Adrenal gland (tissue), 5 donors: ENCODE measurements at regions not wholly inside any gene's neighbourhood (a gene's known extent, or its start where the extent isn't known, plus 50 kb on each side); places are given as distances from the start of the nearest gene placed in this dataset.
"Not testable (repeated sequence)": the region's sequence is repeated elsewhere in the genome, so short reads cannot be mapped to it uniquely, and the experiment has no call there.

Source experiments
- POLR2A ChIP-seq, 2 donors: fragments of 450-650 bp; IDR thresholded peaks; one replicate each; pipeline ENCODE4 v1.6.1; 2017; ENCODE audit warnings: antibody characterized with exemption in 2 of 2, mild to moderate bottlenecking in 2 of 2, moderate library complexity in 1 of 2
- TF ChIP-seq, protein P1 (sequence below), 6 experiments: fragments of 450-650 bp in 4 of 6; fragments of 200-600 bp in 2 of 6; sonication (generic) in 1 of 6; IDR thresholded peaks; 1 replicate in 5 of 6; 2 replicates in 1 of 6; pipeline versions ENCODE4 v1.5.1 to v1.8.0; 2016 to 2021; ENCODE audit warnings: antibody characterized with exemption in 6 of 6, mild to moderate bottlenecking in 2 of 6, moderate library complexity in 1 of 6
- donor health status: DM: no; HTN: no; CAD: no.

- TF ChIP-seq, protein P1, sequence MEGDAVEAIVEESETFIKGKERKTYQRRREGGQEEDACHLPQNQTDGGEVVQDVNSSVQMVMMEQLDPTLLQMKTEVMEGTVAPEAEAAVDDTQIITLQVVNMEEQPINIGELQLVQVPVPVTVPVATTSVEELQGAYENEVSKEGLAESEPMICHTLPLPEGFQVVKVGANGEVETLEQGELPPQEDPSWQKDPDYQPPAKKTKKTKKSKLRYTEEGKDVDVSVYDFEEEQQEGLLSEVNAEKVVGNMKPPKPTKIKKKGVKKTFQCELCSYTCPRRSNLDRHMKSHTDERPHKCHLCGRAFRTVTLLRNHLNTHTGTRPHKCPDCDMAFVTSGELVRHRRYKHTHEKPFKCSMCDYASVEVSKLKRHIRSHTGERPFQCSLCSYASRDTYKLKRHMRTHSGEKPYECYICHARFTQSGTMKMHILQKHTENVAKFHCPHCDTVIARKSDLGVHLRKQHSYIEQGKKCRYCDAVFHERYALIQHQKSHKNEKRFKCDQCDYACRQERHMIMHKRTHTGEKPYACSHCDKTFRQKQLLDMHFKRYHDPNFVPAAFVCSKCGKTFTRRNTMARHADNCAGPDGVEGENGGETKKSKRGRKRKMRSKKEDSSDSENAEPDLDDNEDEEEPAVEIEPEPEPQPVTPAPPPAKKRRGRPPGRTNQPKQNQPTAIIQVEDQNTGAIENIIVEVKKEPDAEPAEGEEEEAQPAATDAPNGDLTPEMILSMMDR (IDR thresholded peaks at IDR 0.05), result not testable (repeated sequence)
- not testable (repeated sequence) for TF ChIP-seq POLR2A (IDR thresholded peaks at IDR 0.05)
These were observed 1490.8 kb downstream of the FOXD4L5 start for GRCh38 chr9:63794081-63794685.
